UCSD-AML1 (cell line): ENCODE measurements at regions not wholly inside any gene's neighbourhood (a gene's known extent, or its start where the extent isn't known, plus 50 kb on each side); places are given as distances from the start of the nearest gene placed in this dataset.

Experiments
- DNase-seq: peaks from one replicate; lab custom pipeline; 2025; ENCODE audit not compliant: unreplicated experiment; lab: John Stamatoyannopoulos, UW

GRCh38 chr20:8073024-8073832 lies 53.7 kb upstream of the TMX4 start:
- peak; percentile 17 for DNase-seq

GRCh38 chr20:8074931-8075330 lies 55.4 kb upstream of the TMX4 start:
- DNase-seq = no peak

- no peak for DNase-seq
Observed at GRCh38 chr20:8076306-8077136, 55.5 kb upstream of the PLCB1 start.

GRCh38 chr20:8077137-8077466 lies 55.0 kb upstream of the PLCB1 start:
- DNase-seq = no peak

- DNase-seq = no peak
Observed at GRCh38 chr20:8078528-8078914, 53.5 kb upstream of the PLCB1 start.

- DNase-seq = no peak
Observed at GRCh38 chr20:8079976-8080375, 52.1 kb upstream of the PLCB1 start.

- no peak for DNase-seq
Observed at GRCh38 chr20:8082025-8082424, 50.0 kb upstream of the PLCB1 start.
